ENCODE measurements at regions not wholly inside any gene's neighbourhood (a gene's known extent, or its start where the extent isn't known, plus 50 kb on each side); places are given as distances from the start of the nearest gene placed in this dataset.

GRCh38 chr18:46341986-46342525, 237.9 kb downstream of the HAUS1 start:
- TF ChIP-seq PPARA (CRISPR knock-in tag; IDR thresholded peaks at IDR 0.05; ENCODE audit: borderline replicate concordance) (no peak), POU6F1 (CRISPR knock-in tag; IDR thresholded peaks at IDR 0.05; ENCODE audit: borderline replicate concordance, low read depth) (no peak), ESRRG (CRISPR knock-in tag; IDR thresholded peaks at IDR 0.05) (no peak), ARNTL (CRISPR knock-in tag; IDR thresholded peaks at IDR 0.05; ENCODE audit: borderline replicate concordance, low read depth) (no peak), ZFP30 (CRISPR knock-in tag; IDR thresholded peaks at IDR 0.05) (no peak), ISL1 (CRISPR knock-in tag; IDR thresholded peaks at IDR 0.05) (no peak), TCF4 (CRISPR knock-in tag; IDR thresholded peaks at IDR 0.05; ENCODE audit: borderline replicate concordance) (no peak), GLIS3 (CRISPR knock-in tag; IDR thresholded peaks at IDR 0.05) (no peak), BACH2 (CRISPR knock-in tag; IDR thresholded peaks at IDR 0.05; ENCODE audit: borderline replicate concordance) (no peak), SNAI2 (CRISPR knock-in tag; IDR thresholded peaks at IDR 0.05) (no peak), ZNF70 (CRISPR knock-in tag; IDR thresholded peaks at IDR 0.05) (no peak), ZNF565 (CRISPR knock-in tag; conservative IDR thresholded peaks at IDR 0.05; ENCODE audit: low read depth) (no peak)

Data from SK-N-SH treated with all-trans-retinoic acid at 6 μM for 48 hours (cell line).